ENCODE measurements at regions not wholly inside any gene's neighbourhood (a gene's known extent, or its start where the extent isn't known, plus 50 kb on each side); places are given as distances from the start of the nearest gene placed in this dataset.

- ATAC-seq, result no peak; the same call in 2 of the 3 replicates
Measured at GRCh38 chr13:107562203-107562602, 653.1 kb downstream of the LIG4 start.

GRCh38 chr13:107554460-107554859, 660.9 kb downstream of the LIG4 start:
- no peak for TF ChIP-seq ZNF8 (CRISPR knock-in tag; IDR thresholded peaks at IDR 0.05)
- TF ChIP-seq BACH2 (CRISPR knock-in tag; IDR thresholded peaks at IDR 0.05; ENCODE audit: borderline replicate concordance), result no peak
- no peak for TF ChIP-seq ZNF565 (CRISPR knock-in tag; conservative IDR thresholded peaks at IDR 0.05; ENCODE audit: low read depth)
- no peak for TF ChIP-seq ESRRG (CRISPR knock-in tag; IDR thresholded peaks at IDR 0.05)
- TF ChIP-seq CSRNP3 (CRISPR knock-in tag; IDR thresholded peaks at IDR 0.05), result no peak
- TF ChIP-seq ARNTL (CRISPR knock-in tag; IDR thresholded peaks at IDR 0.05; ENCODE audit: borderline replicate concordance, low read depth), result no peak
- TF ChIP-seq ZNF70 (CRISPR knock-in tag; IDR thresholded peaks at IDR 0.05), result no peak
- TF ChIP-seq PATZ1 (CRISPR knock-in tag; IDR thresholded peaks at IDR 0.05; ENCODE audit: borderline replicate concordance), result no peak
- no peak for TF ChIP-seq CSDC2 (CRISPR knock-in tag; IDR thresholded peaks at IDR 0.05)
- no peak; the same call in 2 of the 3 replicates for ATAC-seq

More at GRCh38 chr13:107562203-107562602, 653.1 kb downstream of the LIG4 start:
- TF ChIP-seq, protein P1, sequence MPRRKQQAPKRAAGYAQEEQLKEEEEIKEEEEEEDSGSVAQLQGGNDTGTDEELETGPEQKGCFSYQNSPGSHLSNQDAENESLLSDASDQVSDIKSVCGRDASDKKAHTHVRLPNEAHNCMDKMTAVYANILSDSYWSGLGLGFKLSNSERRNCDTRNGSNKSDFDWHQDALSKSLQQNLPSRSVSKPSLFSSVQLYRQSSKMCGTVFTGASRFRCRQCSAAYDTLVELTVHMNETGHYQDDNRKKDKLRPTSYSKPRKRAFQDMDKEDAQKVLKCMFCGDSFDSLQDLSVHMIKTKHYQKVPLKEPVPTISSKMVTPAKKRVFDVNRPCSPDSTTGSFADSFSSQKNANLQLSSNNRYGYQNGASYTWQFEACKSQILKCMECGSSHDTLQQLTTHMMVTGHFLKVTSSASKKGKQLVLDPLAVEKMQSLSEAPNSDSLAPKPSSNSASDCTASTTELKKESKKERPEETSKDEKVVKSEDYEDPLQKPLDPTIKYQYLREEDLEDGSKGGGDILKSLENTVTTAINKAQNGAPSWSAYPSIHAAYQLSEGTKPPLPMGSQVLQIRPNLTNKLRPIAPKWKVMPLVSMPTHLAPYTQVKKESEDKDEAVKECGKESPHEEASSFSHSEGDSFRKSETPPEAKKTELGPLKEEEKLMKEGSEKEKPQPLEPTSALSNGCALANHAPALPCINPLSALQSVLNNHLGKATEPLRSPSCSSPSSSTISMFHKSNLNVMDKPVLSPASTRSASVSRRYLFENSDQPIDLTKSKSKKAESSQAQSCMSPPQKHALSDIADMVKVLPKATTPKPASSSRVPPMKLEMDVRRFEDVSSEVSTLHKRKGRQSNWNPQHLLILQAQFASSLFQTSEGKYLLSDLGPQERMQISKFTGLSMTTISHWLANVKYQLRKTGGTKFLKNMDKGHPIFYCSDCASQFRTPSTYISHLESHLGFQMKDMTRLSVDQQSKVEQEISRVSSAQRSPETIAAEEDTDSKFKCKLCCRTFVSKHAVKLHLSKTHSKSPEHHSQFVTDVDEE (CRISPR knock-in tag; IDR thresholded peaks at IDR 0.05), result no peak
- no peak for TF ChIP-seq SNAI2 (CRISPR knock-in tag; IDR thresholded peaks at IDR 0.05)
- no peak for TF ChIP-seq ZNF70 (CRISPR knock-in tag; IDR thresholded peaks at IDR 0.05)
- no peak for TF ChIP-seq PATZ1 (CRISPR knock-in tag; IDR thresholded peaks at IDR 0.05; ENCODE audit: borderline replicate concordance)
- no peak for TF ChIP-seq OSR1 (CRISPR knock-in tag; IDR thresholded peaks at IDR 0.05)
- TF ChIP-seq, protein P2, sequence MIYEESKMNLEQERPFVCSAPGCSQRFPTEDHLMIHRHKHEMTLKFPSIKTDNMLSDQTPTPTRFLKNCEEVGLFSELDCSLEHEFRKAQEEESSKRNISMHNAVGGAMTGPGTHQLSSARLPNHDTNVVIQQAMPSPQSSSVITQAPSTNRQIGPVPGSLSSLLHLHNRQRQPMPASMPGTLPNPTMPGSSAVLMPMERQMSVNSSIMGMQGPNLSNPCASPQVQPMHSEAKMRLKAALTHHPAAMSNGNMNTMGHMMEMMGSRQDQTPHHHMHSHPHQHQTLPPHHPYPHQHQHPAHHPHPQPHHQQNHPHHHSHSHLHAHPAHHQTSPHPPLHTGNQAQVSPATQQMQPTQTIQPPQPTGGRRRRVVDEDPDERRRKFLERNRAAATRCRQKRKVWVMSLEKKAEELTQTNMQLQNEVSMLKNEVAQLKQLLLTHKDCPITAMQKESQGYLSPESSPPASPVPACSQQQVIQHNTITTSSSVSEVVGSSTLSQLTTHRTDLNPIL (CRISPR knock-in tag; IDR thresholded peaks at IDR 0.05; ENCODE audit: low read depth), result no peak
- no peak for TF ChIP-seq ZNF565 (CRISPR knock-in tag; conservative IDR thresholded peaks at IDR 0.05; ENCODE audit: low read depth)
- TF ChIP-seq CSDC2 (CRISPR knock-in tag; IDR thresholded peaks at IDR 0.05), result no peak

DNA sequence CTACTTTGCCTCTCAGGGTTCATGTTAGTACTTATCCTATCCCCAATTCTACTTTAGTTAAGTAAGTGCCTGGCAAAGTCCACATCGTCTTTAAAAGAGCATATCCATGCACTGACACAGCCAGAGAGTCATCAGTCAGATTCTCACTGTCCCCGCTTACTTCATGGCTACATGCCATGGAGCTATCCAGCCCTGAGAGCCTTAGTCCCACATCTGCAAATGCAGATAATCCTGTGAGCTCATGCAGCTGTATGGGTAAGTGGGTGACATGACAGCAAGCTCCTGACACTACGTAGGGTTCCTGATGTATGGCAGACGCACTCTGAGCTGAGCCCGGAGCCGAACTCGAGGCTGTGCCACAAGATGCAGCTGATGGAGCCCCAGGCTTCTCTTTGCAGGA, 661.5 kb downstream of the LIG4 start:
- TF ChIP-seq POU6F1 (CRISPR knock-in tag; IDR thresholded peaks at IDR 0.05; ENCODE audit: borderline replicate concordance, low read depth) (no peak), ZNF70 (CRISPR knock-in tag; IDR thresholded peaks at IDR 0.05) (no peak), ZFP30 (CRISPR knock-in tag; IDR thresholded peaks at IDR 0.05) (no peak)
- peak; percentile 50 for ATAC-seq

DNA sequence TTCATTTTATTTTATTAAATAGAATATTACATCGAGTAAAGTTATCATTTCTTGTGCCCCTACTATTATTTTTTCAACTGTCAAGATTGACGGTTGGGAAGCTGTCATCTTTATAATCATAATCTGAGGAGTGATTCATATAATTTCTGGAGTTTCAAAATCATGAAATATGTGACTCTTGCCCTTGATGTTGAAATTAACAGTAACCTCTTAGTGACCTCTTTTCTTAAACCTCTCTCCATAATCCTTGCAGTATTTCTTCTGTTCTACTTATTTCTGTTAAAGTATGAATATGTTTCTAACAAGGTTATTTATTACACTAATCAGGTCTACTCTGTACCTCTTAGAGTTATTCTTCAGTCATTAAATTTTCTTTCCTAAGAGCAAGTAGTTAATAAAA, 663.8 kb downstream of the LIG4 start:
- no peak for ATAC-seq
- TF ChIP-seq ZFP3 (CRISPR knock-in tag; IDR thresholded peaks at IDR 0.05) (no peak), ZNF8 (CRISPR knock-in tag; IDR thresholded peaks at IDR 0.05) (no peak), SNAI2 (CRISPR knock-in tag; IDR thresholded peaks at IDR 0.05) (no peak), ARNTL (CRISPR knock-in tag; IDR thresholded peaks at IDR 0.05; ENCODE audit: borderline replicate concordance, low read depth) (no peak), ESRRG (CRISPR knock-in tag; IDR thresholded peaks at IDR 0.05) (no peak), CSRNP3 (CRISPR knock-in tag; IDR thresholded peaks at IDR 0.05) (no peak), TOX (CRISPR knock-in tag; IDR thresholded peaks at IDR 0.05; ENCODE audit: borderline replicate concordance) (no peak), ISL1 (CRISPR knock-in tag; IDR thresholded peaks at IDR 0.05) (no peak), TCF4 (CRISPR knock-in tag; IDR thresholded peaks at IDR 0.05; ENCODE audit: borderline replicate concordance) (no peak), GLIS3 (CRISPR knock-in tag; IDR thresholded peaks at IDR 0.05) (no peak), ZNF70 (CRISPR knock-in tag; IDR thresholded peaks at IDR 0.05) (no peak), RARB (CRISPR knock-in tag; IDR thresholded peaks at IDR 0.05) (no peak), PPARA (CRISPR knock-in tag; IDR thresholded peaks at IDR 0.05; ENCODE audit: borderline replicate concordance) (no peak), BACH2 (CRISPR knock-in tag; IDR thresholded peaks at IDR 0.05; ENCODE audit: borderline replicate concordance) (no peak), OSR1 (CRISPR knock-in tag; IDR thresholded peaks at IDR 0.05) (no peak)
